ENCODE measurements at regions not wholly inside any gene's neighbourhood (a gene's known extent, or its start where the extent isn't known, plus 50 kb on each side); places are given as distances from the start of the nearest gene placed in this dataset.

DNA sequence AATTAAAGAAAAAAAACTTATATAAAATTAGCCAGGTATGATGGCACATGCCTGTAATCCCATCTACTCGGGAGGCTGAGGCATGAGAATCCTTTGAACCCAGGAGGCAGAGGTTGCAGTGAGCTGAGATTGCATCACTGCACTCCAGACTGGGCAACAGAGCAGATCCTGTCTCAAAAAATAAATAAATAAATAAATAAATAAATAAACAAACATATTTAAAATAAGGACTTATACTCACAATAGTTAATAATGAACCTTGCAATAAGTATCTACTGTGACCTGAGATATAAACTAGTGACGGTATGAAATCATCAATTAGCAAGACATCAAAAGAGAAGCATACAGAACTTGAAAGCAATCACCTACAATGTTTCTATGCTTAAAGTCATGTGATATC, 548.4 kb upstream of the JARID2 start:
- DNase-seq: no peak
- Histone ChIP-seq H3K4me3 (no peak overlapping the region), H3K4me1 (ENCODE audit: insufficient read depth) (no peaks in the 10 kb centered on the region), H3K36me3 (no peaks in the 10 kb centered on the region), H3K27ac (no peak overlapping the region), H3K27me3 (no peaks in the 10 kb centered on the region), H3K9me3 (no peaks in the 10 kb centered on the region)
- 88 to 93% (median 93%) methylated on average over 2 of the region's 2 CpGs for WGBS, 3 donors
- intact Hi-C loops (cut with DNase I): no loop called here
- TF ChIP-seq POLR2A (IDR thresholded peaks at IDR 0.05): no peak
- TF ChIP-seq EP300 (IDR thresholded peaks at IDR 0.05): no peak
- TF ChIP-seq, protein P1, sequence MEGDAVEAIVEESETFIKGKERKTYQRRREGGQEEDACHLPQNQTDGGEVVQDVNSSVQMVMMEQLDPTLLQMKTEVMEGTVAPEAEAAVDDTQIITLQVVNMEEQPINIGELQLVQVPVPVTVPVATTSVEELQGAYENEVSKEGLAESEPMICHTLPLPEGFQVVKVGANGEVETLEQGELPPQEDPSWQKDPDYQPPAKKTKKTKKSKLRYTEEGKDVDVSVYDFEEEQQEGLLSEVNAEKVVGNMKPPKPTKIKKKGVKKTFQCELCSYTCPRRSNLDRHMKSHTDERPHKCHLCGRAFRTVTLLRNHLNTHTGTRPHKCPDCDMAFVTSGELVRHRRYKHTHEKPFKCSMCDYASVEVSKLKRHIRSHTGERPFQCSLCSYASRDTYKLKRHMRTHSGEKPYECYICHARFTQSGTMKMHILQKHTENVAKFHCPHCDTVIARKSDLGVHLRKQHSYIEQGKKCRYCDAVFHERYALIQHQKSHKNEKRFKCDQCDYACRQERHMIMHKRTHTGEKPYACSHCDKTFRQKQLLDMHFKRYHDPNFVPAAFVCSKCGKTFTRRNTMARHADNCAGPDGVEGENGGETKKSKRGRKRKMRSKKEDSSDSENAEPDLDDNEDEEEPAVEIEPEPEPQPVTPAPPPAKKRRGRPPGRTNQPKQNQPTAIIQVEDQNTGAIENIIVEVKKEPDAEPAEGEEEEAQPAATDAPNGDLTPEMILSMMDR (IDR thresholded peaks at IDR 0.05): no peak

DNA sequence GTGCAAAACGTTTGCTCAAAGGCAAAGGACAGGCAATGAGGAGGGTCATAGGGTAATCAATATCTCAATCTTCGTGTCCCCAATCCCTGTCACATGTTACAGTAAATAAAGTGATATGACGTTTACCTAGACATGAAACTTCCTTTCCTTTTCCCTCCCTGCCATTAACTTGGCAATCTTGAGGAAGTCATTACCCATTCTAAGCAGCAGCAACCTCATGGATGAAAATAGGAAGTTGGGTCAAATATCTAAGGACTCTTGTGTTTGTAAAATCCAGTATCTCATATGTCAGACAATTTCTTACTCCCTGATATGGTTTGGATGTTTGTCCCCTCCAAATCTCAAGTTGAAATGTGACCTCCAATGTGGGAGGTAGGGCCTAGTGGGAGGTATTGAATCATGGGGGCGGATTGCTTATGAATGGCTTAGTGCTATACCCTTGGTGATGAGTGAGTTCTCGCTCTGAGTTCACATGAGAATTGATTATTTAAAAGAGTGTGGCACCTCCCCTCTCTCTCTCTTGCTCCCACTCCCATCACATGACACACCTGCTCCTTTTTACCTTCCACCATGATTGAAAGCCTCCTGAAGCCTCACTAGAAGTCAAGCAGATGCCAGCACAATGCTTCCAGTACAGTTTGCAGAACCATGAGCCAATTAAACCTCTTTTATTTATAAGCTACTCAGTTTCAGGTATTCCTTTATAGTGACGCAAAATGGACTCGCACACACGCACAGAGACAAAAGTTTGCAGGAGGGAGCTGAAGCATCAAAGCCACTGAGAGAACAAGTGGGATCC, 545.9 kb upstream of the JARID2 start:
- WGBS, 3 donors: 90 to 95% (median 91%) methylated on average over 8 of the region's 8 CpGs
- intact Hi-C loops (cut with DNase I): no loop called here
- H3K27ac ChIP-seq: no peak overlapping the region

DNA sequence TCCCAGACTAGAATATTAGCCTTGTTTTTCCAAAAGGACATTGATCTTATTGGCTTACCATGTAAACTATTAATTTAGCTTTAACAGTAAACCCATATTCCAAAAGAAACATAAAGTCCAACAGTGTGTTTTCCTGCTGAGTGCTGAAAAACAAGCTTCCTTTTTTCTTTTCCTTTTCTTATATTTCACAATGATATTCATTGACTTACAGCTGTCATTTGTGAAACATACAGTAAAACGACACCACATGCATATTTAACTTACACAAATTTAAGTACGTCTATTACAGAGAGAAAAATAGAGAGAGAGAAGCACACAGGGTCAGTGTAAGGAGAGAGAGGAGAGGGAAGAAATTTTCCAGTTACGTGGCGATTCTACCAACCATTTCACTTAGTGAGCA, 543.9 kb upstream of the JARID2 start:
- no peaks in the 10 kb centered on the region for H3K27me3 ChIP-seq
- H3K36me3 ChIP-seq: no peaks in the 10 kb centered on the region
- H3K4me1 ChIP-seq (ENCODE audit: insufficient read depth): peaks cover 2% of the 10 kb centered on the region
- TF ChIP-seq, protein P1 (IDR thresholded peaks at IDR 0.05): no peak
- no peak for TF ChIP-seq POLR2A (IDR thresholded peaks at IDR 0.05)
- TF ChIP-seq EP300 (IDR thresholded peaks at IDR 0.05): no peak
- H3K9me3 ChIP-seq: no peaks in the 10 kb centered on the region
- H3K27ac ChIP-seq: no peak overlapping the region
- no peak overlapping the region for H3K4me3 ChIP-seq
- DNase-seq: no peak
- WGBS, 3 donors: 84 to 89% (median 89%) methylated on average over 4 of the region's 4 CpGs
- intact Hi-C loops (cut with DNase I): no loop called here

More for the DNA sequence above, 545.9 kb upstream of the JARID2 start:
- Histone ChIP-seq H3K36me3 (no peaks in the 10 kb centered on the region), H3K27me3 (no peaks in the 10 kb centered on the region), H3K4me1 (ENCODE audit: insufficient read depth) (no peaks in the 10 kb centered on the region), H3K4me3 (no peak overlapping the region), H3K9me3 (no peaks in the 10 kb centered on the region)
- no peak for DNase-seq
- TF ChIP-seq POLR2A (IDR thresholded peaks at IDR 0.05) (no peak), EP300 (IDR thresholded peaks at IDR 0.05) (no peak)
- TF ChIP-seq, protein P1 (IDR thresholded peaks at IDR 0.05): no peak

DNA sequence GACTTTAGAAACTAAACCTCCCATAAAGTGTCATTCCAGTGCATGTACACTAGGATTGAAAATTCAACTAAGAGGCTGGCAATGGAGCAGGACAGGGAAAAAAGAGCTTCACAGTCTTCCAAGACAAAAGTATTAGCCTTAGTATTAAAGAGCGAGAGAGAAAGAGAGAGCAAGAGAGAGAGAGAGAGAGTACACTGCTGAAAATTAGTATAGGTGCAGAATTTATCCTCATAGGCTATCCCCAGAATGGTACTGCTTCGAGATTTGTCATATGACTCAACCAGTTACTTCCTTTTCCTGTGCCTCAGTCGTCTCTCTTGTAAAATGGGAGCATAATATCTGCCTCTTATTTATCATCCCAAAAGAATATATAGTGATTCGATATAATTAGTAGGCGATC, 543.2 kb upstream of the JARID2 start:
- H3K27ac ChIP-seq: no peak overlapping the region
- WGBS, 3 donors: 90 to 94% (median 90%) methylated on average over 5 of the region's 5 CpGs
- no peaks in the 10 kb centered on the region for H3K9me3 ChIP-seq
- DNase-seq: no peak
- no peak overlapping the region for H3K4me3 ChIP-seq
- no peak for TF ChIP-seq EP300 (IDR thresholded peaks at IDR 0.05)
- TF ChIP-seq, protein P1 (IDR thresholded peaks at IDR 0.05): no peak
- H3K4me1 ChIP-seq (ENCODE audit: insufficient read depth): peaks cover 3% of the 10 kb centered on the region
- intact Hi-C loops (cut with DNase I): no loop called here
- no peaks in the 10 kb centered on the region for H3K36me3 ChIP-seq
- no peaks in the 10 kb centered on the region for H3K27me3 ChIP-seq
